ENCODE measurements at regions not wholly inside any gene's neighbourhood (a gene's known extent, or its start where the extent isn't known, plus 50 kb on each side); places are given as distances from the start of the nearest gene placed in this dataset.

DNA sequence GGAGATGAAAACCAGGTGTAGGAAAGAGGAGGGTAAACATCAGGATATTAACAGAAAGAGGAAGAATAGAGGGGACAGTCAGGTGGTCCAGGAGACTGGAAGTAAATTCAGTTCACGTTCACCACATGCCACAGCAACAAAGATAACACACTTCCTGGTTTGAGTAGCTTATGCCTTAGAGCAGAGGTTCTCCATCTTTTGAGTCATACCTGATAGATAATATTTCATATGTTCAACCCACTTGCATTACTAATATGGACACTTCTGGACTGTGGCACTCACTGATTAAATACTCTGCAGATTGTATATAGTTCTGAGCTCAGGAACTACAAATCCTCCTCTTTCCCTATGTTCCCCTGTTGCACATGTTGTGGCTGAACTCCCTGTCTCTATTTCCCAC is 179.9 kb upstream of the NR3C1 start:
- Histone ChIP-seq H2BK5ac (ENCODE audit: low read depth, low read length) (no peak overlapping the region), H3K4me3 (ENCODE audit: extremely low read depth in 1 of 4, insufficient read depth in 2 of 4, low read depth in 3 of 4, low read length in 4 of 4) (no peak overlapping the region), H3K36me3 (ENCODE audit: control insufficient read depth in 2 of 4, insufficient read depth in 4 of 4, low read length in 3 of 4) (no peaks in the 10 kb centered on the region), H2BK120ac (replicated peaks; ENCODE audit: low read depth, low read length) (no peak overlapping the region), H3K9me3 (ENCODE audit: insufficient read depth in 2 of 2, low read depth in 1 of 2, low read length in 1 of 2) (no peaks in the 10 kb centered on the region), H3K23ac (ENCODE audit: insufficient read length) (no peak overlapping the region), H2BK12ac (ENCODE audit: low read depth, low read length) (no peak overlapping the region), H3K79me1 (ENCODE audit: low read depth, low read length) (no peaks in the 10 kb centered on the region), H2AK5ac (ENCODE audit: low read depth, low read length) (no peak overlapping the region), H3K4me1 (replicated peaks in 1 of 4; ENCODE audit: control insufficient read depth in 3 of 4, insufficient read depth in 4 of 4, low read length in 3 of 4) (no peaks in the 10 kb centered on the region), H4K91ac (replicated peaks; ENCODE audit: insufficient read length, low read length) (no peak overlapping the region), H3K4me2 (ENCODE audit: insufficient read depth in 1 of 2, low read depth in 2 of 2, low read length in 2 of 2) (no peak overlapping the region), H3K79me2 (ENCODE audit: control insufficient read depth in 1 of 2, insufficient read depth in 2 of 2, low read length in 2 of 2) (no peaks in the 10 kb centered on the region), H3K4ac (replicated peaks; ENCODE audit: insufficient read length, low read depth, low read length) (no peak overlapping the region), H3K27me3 (replicated peaks in 1 of 4; ENCODE audit: control insufficient read depth in 3 of 4, extremely low read depth in 1 of 4, insufficient read depth in 3 of 4, low read length in 3 of 4) (no peaks in the 10 kb centered on the region), H3K18ac (ENCODE audit: extremely low read depth, low read length) (no peak overlapping the region), H4K8ac (ENCODE audit: extremely low read depth, insufficient read depth, low read length) (no peak overlapping the region), H3K14ac (ENCODE audit: insufficient read length) (no peak overlapping the region), H2BK15ac (ENCODE audit: low read length) (peak overlapping the region; percentile 72; the same call in 1 of the 2 replicates), H4K5ac (ENCODE audit: insufficient read length, low read depth, low read length) (no peak overlapping the region), H2BK20ac (ENCODE audit: low read length) (no peak overlapping the region; the same call in 1 of the 2 replicates), H2AFZ (ENCODE audit: low read length) (no peak overlapping the region), H3K9ac (replicated peaks in 1 of 4; ENCODE audit: extremely low read depth in 1 of 4, low read depth in 3 of 4, low read length in 3 of 4) (no peak overlapping the region), H3K56ac (replicated peaks; ENCODE audit: insufficient read length, low read depth, low read length) (no peak overlapping the region), H4K20me1 (replicated peaks in 1 of 2; ENCODE audit: control insufficient read depth in 1 of 2, insufficient read depth in 2 of 2, low read length in 2 of 2) (no peaks in the 10 kb centered on the region), H3K27ac (ENCODE audit: low read depth, low read length) (no peak overlapping the region), H3K23me2 (ENCODE audit: low read depth, low read length) (no peaks in the 10 kb centered on the region; the same call in 1 of the 2 replicates)
- ChIA-PET POLR2A (ENCODE audit: partially characterized antibody) (no interaction called here), CTCF (ENCODE audit: partially characterized antibody) (no interaction called here)
- FAIRE-seq (no peak), DNase-seq (ENCODE audit: low read depth in 1 of 2, low spot score in 2 of 2) (no peak)
- TF ChIP-seq RXRA (IDR thresholded peaks at IDR 0.05; ENCODE audit: insufficient read depth, low read depth, low read length) (no peak), HDAC6 (IDR thresholded peaks at IDR 0.05; ENCODE audit: low read depth, low read length) (no peak), KDM5A (IDR thresholded peaks at IDR 0.05; ENCODE audit: low read length) (no peak), GTF2F1 (IDR thresholded peaks at IDR 0.05; ENCODE audit: borderline replicate concordance, low read depth, low read length) (no peak), SIRT6 (IDR thresholded peaks at IDR 0.05; ENCODE audit: low read length) (no peak), YY1 (IDR thresholded peaks at IDR 0.05; ENCODE audit: low read depth, low read length) (no peak), RBBP5 (IDR thresholded peaks at IDR 0.05; ENCODE audit: borderline replicate concordance, low read depth, low read length) (no peak), TBP (IDR thresholded peaks at IDR 0.05; ENCODE audit: low read depth, low read length) (no peak), TAF7 (optimal IDR thresholded peaks at IDR 0.05; ENCODE audit: borderline replicate concordance, low read depth, low read length) (no peak), SAP30 (IDR thresholded peaks at IDR 0.05; ENCODE audit: insufficient read depth, insufficient replicate concordance, low read length) (no peak)
- TF ChIP-seq, protein P1, sequence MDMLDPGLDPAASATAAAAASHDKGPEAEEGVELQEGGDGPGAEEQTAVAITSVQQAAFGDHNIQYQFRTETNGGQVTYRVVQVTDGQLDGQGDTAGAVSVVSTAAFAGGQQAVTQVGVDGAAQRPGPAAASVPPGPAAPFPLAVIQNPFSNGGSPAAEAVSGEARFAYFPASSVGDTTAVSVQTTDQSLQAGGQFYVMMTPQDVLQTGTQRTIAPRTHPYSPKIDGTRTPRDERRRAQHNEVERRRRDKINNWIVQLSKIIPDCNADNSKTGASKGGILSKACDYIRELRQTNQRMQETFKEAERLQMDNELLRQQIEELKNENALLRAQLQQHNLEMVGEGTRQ (IDR thresholded peaks at IDR 0.05; ENCODE audit: low read length) = no peak
- WGBS, 2 experiments (ENCODE audit: extremely low coverage in 1 of 2, insufficient coverage in 1 of 2, insufficient read length in 1 of 2, insufficient replicate concordance in 2 of 2, low coverage in 1 of 2, low lambda C conversion rate in 2 of 2, missing lambda C conversion rate in 1 of 2) = 77% methylated on average over 1 of the region's 1 CpG; no CpG with 5 or more reads in 1 of the 2 experiments
